Liver (tissue), 8 donors: ENCODE measurements at regions not wholly inside any gene's neighbourhood (a gene's known extent, or its start where the extent isn't known, plus 50 kb on each side); places are given as distances from the start of the nearest gene placed in this dataset.

Source experiments
- DNase-seq: peaks from one replicate; pipeline ENCODE4 v3.0.0-alpha.2; 2017; ENCODE audit warnings: low spot score
- H3K27ac ChIP-seq, 2 donors: one replicate each; pipeline ENCODE4 v1.7.0; 2013; ENCODE audit warnings: inconsistent platforms in 2 of 2, low read length in 2 of 2, control low read depth in 1 of 2, low read depth in 1 of 2, mild to moderate bottlenecking in 1 of 2
- H3K27me3 ChIP-seq, 4 donors: one replicate each; pipeline versions ENCODE4 v1.6.1 to v1.7.0; 2013; ENCODE audit warnings: low read length in 3 of 4, inconsistent platforms in 1 of 4, mild to moderate bottlenecking in 1 of 4, moderate library complexity in 1 of 4; ENCODE audit not compliant: control insufficient read depth in 4 of 4, insufficient read depth in 4 of 4
- H3K36me3 ChIP-seq, 4 donors: one replicate each; pipeline versions ENCODE4 v1.6.1 to v1.7.0; 2013; ENCODE audit warnings: low read length in 3 of 4, mild to moderate bottlenecking in 3 of 4, low read depth in 1 of 4, moderate library complexity in 1 of 4; ENCODE audit not compliant: control insufficient read depth in 4 of 4, insufficient read depth in 3 of 4
- H3K4me1 ChIP-seq, 4 donors: one replicate each; pipeline versions ENCODE4 v1.6.1 to v1.7.0; 2013; ENCODE audit warnings: low read length in 3 of 4, mild to moderate bottlenecking in 3 of 4, moderate library complexity in 1 of 4; ENCODE audit not compliant: control insufficient read depth in 4 of 4, insufficient read depth in 4 of 4
- H3K4me3 ChIP-seq, 3 donors: one replicate each; pipeline versions ENCODE4 v1.6.1 to v1.7.0; 2013; ENCODE audit warnings: low read length in 3 of 3, control low read depth in 1 of 3, low read depth in 1 of 3, mild to moderate bottlenecking in 1 of 3
- H3K9ac ChIP-seq, 2 donors: one replicate each; pipeline ENCODE4 v1.7.0; 2013; ENCODE audit warnings: low read length in 2 of 2, mild to moderate bottlenecking in 2 of 2, moderate library complexity in 2 of 2, control low read depth in 1 of 2, low read depth in 1 of 2
- H3K9me3 ChIP-seq, 4 donors: one replicate each; pipeline versions ENCODE4 v1.6.1 to v1.7.0; 2013; ENCODE audit warnings: low read length in 3 of 4; ENCODE audit not compliant: control insufficient read depth in 4 of 4
- EGR1 ChIP-seq, 2 donors: IDR thresholded peaks; 2 replicates each; pipeline ENCODE4 v1.6.1; 2016 to 2018; ENCODE audit warnings: antibody characterized with exemption in 2 of 2, low read depth in 2 of 2
- FOXA1 ChIP-seq: IDR thresholded peaks from 2 replicates; pipeline ENCODE4 v1.6.1; 2016; ENCODE audit warnings: antibody characterized with exemption
- FOXA2 ChIP-seq: IDR thresholded peaks from 2 replicates; pipeline ENCODE4 v1.6.1; 2016; ENCODE audit warnings: antibody characterized with exemption
- GABPA ChIP-seq, 2 donors: IDR thresholded peaks in 1 of 2; conservative IDR thresholded peaks in 1 of 2; 2 replicates each; pipeline ENCODE4 v1.6.1; 2016; ENCODE audit warnings: antibody characterized with exemption in 2 of 2, mild to moderate bottlenecking in 1 of 2, moderate library complexity in 1 of 2
- HNF4A ChIP-seq, 2 donors: conservative IDR thresholded peaks; 2 replicates each; pipeline ENCODE4 v1.6.1; 2016; ENCODE audit warnings: antibody characterized with exemption in 2 of 2, mild to moderate bottlenecking in 2 of 2
- HNF4G ChIP-seq: IDR thresholded peaks from 2 replicates; pipeline ENCODE4 v1.6.1; 2016; ENCODE audit warnings: antibody characterized with exemption
- JUND ChIP-seq, 2 donors: IDR thresholded peaks; 2 replicates each; pipeline ENCODE4 v1.6.1; 2016; ENCODE audit warnings: antibody characterized with exemption in 2 of 2
- NR2F2 ChIP-seq: IDR thresholded peaks from 2 replicates; pipeline ENCODE4 v1.6.1; 2016; ENCODE audit warnings: antibody characterized with exemption
- RAD21 ChIP-seq, 2 donors: IDR thresholded peaks; 2 replicates each; pipeline ENCODE4 v1.6.1; 2016; ENCODE audit warnings: antibody characterized with exemption in 2 of 2, mild to moderate bottlenecking in 2 of 2
- RXRA ChIP-seq, 2 donors: IDR thresholded peaks; 2 replicates each; pipeline ENCODE4 v1.6.1; 2017 to 2018; ENCODE audit warnings: antibody characterized with exemption in 2 of 2, mild to moderate bottlenecking in 1 of 2
- SP1 ChIP-seq: IDR thresholded peaks from 2 replicates; pipeline ENCODE4 v1.6.1; 2018; ENCODE audit warnings: antibody characterized with exemption, mild to moderate bottlenecking
- TAF1 ChIP-seq: conservative IDR thresholded peaks from 2 replicates; pipeline ENCODE4 v1.6.1; 2016; ENCODE audit warnings: antibody characterized with exemption, mild to moderate bottlenecking
- YY1 ChIP-seq: IDR thresholded peaks from 2 replicates; pipeline ENCODE4 v1.6.1; 2016; ENCODE audit warnings: antibody characterized with exemption, mild to moderate bottlenecking
- WGBS: extraction: QIAGEN DNeasy Blood & Tissue Kit; methylation state at CpG from one replicate; pipeline ENCODE4 v1.1.7; 2013; 5-methylcytosine and 5-hydroxymethylcytosine counted together
- TF ChIP-seq, protein P1 (sequence below): IDR thresholded peaks from 2 replicates; pipeline ENCODE4 v1.6.1; 2016; ENCODE audit warnings: antibody characterized with exemption
- TF ChIP-seq, protein P2 (sequence below): IDR thresholded peaks from 2 replicates; pipeline ENCODE4 v1.6.1; 2016; ENCODE audit warnings: antibody characterized with exemption
- TF ChIP-seq, protein P3 (sequence below): fragments of 150-350 bp; IDR thresholded peaks from 2 replicates; pipeline ENCODE4 v1.5.1; 2017; ENCODE audit warnings: improper control_type of control experiment, low read depth, low read length; ENCODE audit not compliant: missing input control
- TF ChIP-seq, protein P4 (sequence below): IDR thresholded peaks from 2 replicates; pipeline ENCODE4 v1.6.1; 2016; ENCODE audit warnings: antibody characterized with exemption, mild to moderate bottlenecking
- TF ChIP-seq, protein P5 (sequence below): IDR thresholded peaks from 2 replicates; pipeline ENCODE4 v1.6.1; 2016; ENCODE audit warnings: antibody characterized with exemption
- donor health status: healthy.
- donor health status: healthy.
- donor health status: healthy.
- donor health status: healthy.
- donor health status: healthy.

DNA sequence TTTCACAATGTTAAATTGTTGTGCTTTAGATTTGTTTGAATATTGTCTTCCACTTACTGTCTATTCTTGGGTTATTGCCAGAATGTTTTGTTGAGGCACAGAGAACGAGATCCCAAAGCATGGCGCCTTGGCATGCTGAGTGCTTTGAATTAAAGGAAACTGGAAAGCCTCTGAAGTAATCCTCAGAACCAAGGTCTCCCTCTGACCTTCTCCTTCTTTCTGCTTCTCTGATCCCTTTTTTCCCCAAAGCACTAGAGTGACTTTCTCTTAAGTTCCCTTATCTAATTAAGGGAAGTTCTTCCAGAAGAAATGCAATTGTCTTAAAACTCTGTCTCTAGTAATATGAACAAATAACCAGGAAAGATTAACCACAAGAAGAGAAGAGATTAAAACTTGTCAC lies 214.7 kb downstream of the SPP2 start:
- H3K4me1 ChIP-seq = no peaks in the 10 kb centered on the region
- H3K9ac ChIP-seq = no peak overlapping the region
- H3K9me3 ChIP-seq = no peaks in the 10 kb centered on the region
- TF ChIP-seq, protein P1, sequence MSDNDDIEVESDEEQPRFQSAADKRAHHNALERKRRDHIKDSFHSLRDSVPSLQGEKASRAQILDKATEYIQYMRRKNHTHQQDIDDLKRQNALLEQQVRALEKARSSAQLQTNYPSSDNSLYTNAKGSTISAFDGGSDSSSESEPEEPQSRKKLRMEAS = no peak
- TF ChIP-seq, protein P2, sequence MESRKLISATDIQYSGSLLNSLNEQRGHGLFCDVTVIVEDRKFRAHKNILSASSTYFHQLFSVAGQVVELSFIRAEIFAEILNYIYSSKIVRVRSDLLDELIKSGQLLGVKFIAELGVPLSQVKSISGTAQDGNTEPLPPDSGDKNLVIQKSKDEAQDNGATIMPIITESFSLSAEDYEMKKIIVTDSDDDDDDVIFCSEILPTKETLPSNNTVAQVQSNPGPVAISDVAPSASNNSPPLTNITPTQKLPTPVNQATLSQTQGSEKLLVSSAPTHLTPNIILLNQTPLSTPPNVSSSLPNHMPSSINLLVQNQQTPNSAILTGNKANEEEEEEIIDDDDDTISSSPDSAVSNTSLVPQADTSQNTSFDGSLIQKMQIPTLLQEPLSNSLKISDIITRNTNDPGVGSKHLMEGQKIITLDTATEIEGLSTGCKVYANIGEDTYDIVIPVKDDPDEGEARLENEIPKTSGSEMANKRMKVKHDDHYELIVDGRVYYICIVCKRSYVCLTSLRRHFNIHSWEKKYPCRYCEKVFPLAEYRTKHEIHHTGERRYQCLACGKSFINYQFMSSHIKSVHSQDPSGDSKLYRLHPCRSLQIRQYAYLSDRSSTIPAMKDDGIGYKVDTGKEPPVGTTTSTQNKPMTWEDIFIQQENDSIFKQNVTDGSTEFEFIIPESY = no peak
- no peak for TF ChIP-seq SP1
- TF ChIP-seq, protein P3, sequence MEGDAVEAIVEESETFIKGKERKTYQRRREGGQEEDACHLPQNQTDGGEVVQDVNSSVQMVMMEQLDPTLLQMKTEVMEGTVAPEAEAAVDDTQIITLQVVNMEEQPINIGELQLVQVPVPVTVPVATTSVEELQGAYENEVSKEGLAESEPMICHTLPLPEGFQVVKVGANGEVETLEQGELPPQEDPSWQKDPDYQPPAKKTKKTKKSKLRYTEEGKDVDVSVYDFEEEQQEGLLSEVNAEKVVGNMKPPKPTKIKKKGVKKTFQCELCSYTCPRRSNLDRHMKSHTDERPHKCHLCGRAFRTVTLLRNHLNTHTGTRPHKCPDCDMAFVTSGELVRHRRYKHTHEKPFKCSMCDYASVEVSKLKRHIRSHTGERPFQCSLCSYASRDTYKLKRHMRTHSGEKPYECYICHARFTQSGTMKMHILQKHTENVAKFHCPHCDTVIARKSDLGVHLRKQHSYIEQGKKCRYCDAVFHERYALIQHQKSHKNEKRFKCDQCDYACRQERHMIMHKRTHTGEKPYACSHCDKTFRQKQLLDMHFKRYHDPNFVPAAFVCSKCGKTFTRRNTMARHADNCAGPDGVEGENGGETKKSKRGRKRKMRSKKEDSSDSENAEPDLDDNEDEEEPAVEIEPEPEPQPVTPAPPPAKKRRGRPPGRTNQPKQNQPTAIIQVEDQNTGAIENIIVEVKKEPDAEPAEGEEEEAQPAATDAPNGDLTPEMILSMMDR = no peak
- TF ChIP-seq NR2F2 = no peak
- no peak for TF ChIP-seq HNF4G
- TF ChIP-seq RXRA (IDR thresholded peaks at IDR 0.05) = no peak
- no peak for TF ChIP-seq FOXA2
- TF ChIP-seq, protein P4, sequence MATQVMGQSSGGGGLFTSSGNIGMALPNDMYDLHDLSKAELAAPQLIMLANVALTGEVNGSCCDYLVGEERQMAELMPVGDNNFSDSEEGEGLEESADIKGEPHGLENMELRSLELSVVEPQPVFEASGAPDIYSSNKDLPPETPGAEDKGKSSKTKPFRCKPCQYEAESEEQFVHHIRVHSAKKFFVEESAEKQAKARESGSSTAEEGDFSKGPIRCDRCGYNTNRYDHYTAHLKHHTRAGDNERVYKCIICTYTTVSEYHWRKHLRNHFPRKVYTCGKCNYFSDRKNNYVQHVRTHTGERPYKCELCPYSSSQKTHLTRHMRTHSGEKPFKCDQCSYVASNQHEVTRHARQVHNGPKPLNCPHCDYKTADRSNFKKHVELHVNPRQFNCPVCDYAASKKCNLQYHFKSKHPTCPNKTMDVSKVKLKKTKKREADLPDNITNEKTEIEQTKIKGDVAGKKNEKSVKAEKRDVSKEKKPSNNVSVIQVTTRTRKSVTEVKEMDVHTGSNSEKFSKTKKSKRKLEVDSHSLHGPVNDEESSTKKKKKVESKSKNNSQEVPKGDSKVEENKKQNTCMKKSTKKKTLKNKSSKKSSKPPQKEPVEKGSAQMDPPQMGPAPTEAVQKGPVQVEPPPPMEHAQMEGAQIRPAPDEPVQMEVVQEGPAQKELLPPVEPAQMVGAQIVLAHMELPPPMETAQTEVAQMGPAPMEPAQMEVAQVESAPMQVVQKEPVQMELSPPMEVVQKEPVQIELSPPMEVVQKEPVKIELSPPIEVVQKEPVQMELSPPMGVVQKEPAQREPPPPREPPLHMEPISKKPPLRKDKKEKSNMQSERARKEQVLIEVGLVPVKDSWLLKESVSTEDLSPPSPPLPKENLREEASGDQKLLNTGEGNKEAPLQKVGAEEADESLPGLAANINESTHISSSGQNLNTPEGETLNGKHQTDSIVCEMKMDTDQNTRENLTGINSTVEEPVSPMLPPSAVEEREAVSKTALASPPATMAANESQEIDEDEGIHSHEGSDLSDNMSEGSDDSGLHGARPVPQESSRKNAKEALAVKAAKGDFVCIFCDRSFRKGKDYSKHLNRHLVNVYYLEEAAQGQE = no peak
- TF ChIP-seq EGR1 (IDR thresholded peaks at IDR 0.05; ENCODE audit: low read depth in 2 of 2) = no peak
- TF ChIP-seq GABPA (IDR thresholded peaks at IDR 0.05 in 1 of 2, conservative IDR thresholded peaks at IDR 0.05 in 1 of 2) = no peak
- TF ChIP-seq, protein P5, sequence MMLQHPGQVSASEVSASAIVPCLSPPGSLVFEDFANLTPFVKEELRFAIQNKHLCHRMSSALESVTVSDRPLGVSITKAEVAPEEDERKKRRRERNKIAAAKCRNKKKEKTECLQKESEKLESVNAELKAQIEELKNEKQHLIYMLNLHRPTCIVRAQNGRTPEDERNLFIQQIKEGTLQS = no peak
- TF ChIP-seq JUND (IDR thresholded peaks at IDR 0.05) = no peak
- no peak for TF ChIP-seq RAD21 (IDR thresholded peaks at IDR 0.05)
- no peak for TF ChIP-seq HNF4A (conservative IDR thresholded peaks at IDR 0.05)
- no peak for TF ChIP-seq FOXA1
- no peak for TF ChIP-seq YY1
- no peak for TF ChIP-seq TAF1
- H3K27ac ChIP-seq = no peak overlapping the region
- H3K27me3 ChIP-seq = peaks cover 0 to 2% (median 0%) of the 10 kb centered on the region in 4 donors
- H3K4me3 ChIP-seq = no peak overlapping the region
- no peak for DNase-seq
- 89% methylated on average over 2 of the region's 2 CpGs for WGBS
- H3K36me3 ChIP-seq = no peaks in the 10 kb centered on the region

DNA sequence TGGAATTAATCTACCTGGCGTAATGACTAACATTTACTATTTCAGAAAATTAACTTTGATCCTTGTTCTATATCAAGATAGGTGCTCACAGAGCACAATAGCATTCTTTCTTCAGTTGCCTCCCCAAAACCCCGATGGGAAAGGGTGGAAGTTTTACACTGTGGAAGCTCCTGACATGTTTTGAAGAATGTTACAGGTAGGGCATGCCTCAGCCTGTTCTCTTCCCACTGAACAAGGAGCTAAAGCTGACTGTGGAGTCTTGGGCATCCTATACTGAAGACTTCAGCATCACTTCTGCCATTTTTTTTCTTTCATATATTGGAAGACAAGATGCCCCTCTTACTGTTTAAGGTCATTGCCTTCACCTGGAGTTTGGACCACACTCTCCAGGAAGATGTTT lies 211.2 kb downstream of the SPP2 start:
- no peaks in the 10 kb centered on the region for H3K4me1 ChIP-seq
- no peaks in the 10 kb centered on the region for H3K27me3 ChIP-seq
- H3K36me3 ChIP-seq = no peaks in the 10 kb centered on the region
- DNase-seq = no peak
- H3K4me3 ChIP-seq = no peak overlapping the region
- 80% methylated on average over 2 of the region's 2 CpGs for WGBS
- no peak overlapping the region for H3K9ac ChIP-seq
- H3K9me3 ChIP-seq = no peaks in the 10 kb centered on the region
- no peak overlapping the region for H3K27ac ChIP-seq
- no peak for TF ChIP-seq EGR1 (IDR thresholded peaks at IDR 0.05; ENCODE audit: low read depth in 2 of 2)
- no peak for TF ChIP-seq RXRA (IDR thresholded peaks at IDR 0.05)
